Ascending aorta (tissue), 2 donors: ENCODE measurements at regions not wholly inside any gene's neighbourhood (a gene's known extent, or its start where the extent isn't known, plus 50 kb on each side); places are given as distances from the start of the nearest gene placed in this dataset.

ENCODE experiments used
- DNase-seq, 2 donors: peaks; one replicate each; pipeline ENCODE4 v3.0.0-alpha.2; 2019; ENCODE audit warnings: low spot score in 2 of 2
- H3K27ac ChIP-seq, 2 donors: fragments of 200-600 bp; sonication (generic); one replicate each; pipeline ENCODE4 v1.5.1; 2016 to 2017; ENCODE audit warnings: mild to moderate bottlenecking in 1 of 2
- H3K27me3 ChIP-seq: fragments of 200-600 bp; sonication (generic); one replicate; pipeline ENCODE4 v1.5.1; 2017
- H3K36me3 ChIP-seq, 2 donors: fragments of 200-600 bp; sonication (generic); one replicate each; pipeline ENCODE4 v1.5.1; 2016
- H3K4me1 ChIP-seq, 2 donors: fragments of 200-600 bp; sonication (generic); one replicate each; pipeline ENCODE4 v1.5.1; 2016 to 2017; ENCODE audit warnings: mild to moderate bottlenecking in 1 of 2
- H3K4me3 ChIP-seq, 2 donors: fragments of 200-600 bp; sonication (generic); one replicate each; pipeline ENCODE4 v1.5.1; 2016 to 2017; ENCODE audit warnings: mild to moderate bottlenecking in 1 of 2
- H3K9me3 ChIP-seq, 2 donors: fragments of 200-600 bp; sonication (generic); one replicate each; pipeline ENCODE4 v1.5.1; 2016
- CTCF ChIP-seq, 3 experiments: fragments of 200-600 bp in 2 of 3; fragments of 450-650 bp in 1 of 3; sonication (generic) in 2 of 3; IDR thresholded peaks; one replicate each; pipeline ENCODE4 v1.5.1; 2016 to 2019; ENCODE audit warnings: antibody characterized with exemption in 3 of 3, mild to moderate bottlenecking in 1 of 3, moderate library complexity in 1 of 3
- intact Hi-C: fragments of 100-400 bp; cut with DNase I; formaldehyde crosslinking; loops from one replicate; pipeline ENCODE4 v1.15.1; 2023

GRCh38 chr4:84279678-84280077 lies 219.4 kb downstream of the NKX6-1 start:
- Histone ChIP-seq H3K36me3 (no peaks in the 10 kb centered on the region), H3K4me3 (no peak overlapping the region), H3K4me1 (no peaks in the 10 kb centered on the region), H3K9me3 (no peaks in the 10 kb centered on the region), H3K27me3 (no peaks in the 10 kb centered on the region), H3K27ac (no peak overlapping the region)
- intact Hi-C loops: no loop called here
- no peak for DNase-seq
- no peak for TF ChIP-seq CTCF (IDR thresholded peaks at IDR 0.05)

GRCh38 chr4:84277923-84278322 lies 221.2 kb downstream of the NKX6-1 start:
- H3K36me3 ChIP-seq: no peaks in the 10 kb centered on the region
- no peaks in the 10 kb centered on the region for H3K27me3 ChIP-seq
- no peak overlapping the region for H3K4me3 ChIP-seq
- DNase-seq: no peak
- intact Hi-C loops: no loop called here
- no peaks in the 10 kb centered on the region for H3K9me3 ChIP-seq
- H3K27ac ChIP-seq: no peak overlapping the region
- no peak for TF ChIP-seq CTCF (IDR thresholded peaks at IDR 0.05)
- H3K4me1 ChIP-seq: no peaks in the 10 kb centered on the region

- Histone ChIP-seq H3K9me3 (no peaks in the 10 kb centered on the region), H3K36me3 (no peaks in the 10 kb centered on the region), H3K4me3 (no peak overlapping the region), H3K27ac (no peak overlapping the region), H3K27me3 (no peaks in the 10 kb centered on the region), H3K4me1 (no peaks in the 10 kb centered on the region)
- intact Hi-C loops: no loop called here
- TF ChIP-seq CTCF (IDR thresholded peaks at IDR 0.05): no peak
- DNase-seq: no peak
Observed at GRCh38 chr4:84276752-84277151, 222.3 kb downstream of the NKX6-1 start.

GRCh38 chr4:84269536-84270044 lies 229.5 kb downstream of the NKX6-1 start:
- H3K36me3 ChIP-seq: no peaks in the 10 kb centered on the region
- H3K27me3 ChIP-seq: no peaks in the 10 kb centered on the region
- no peak overlapping the region for H3K27ac ChIP-seq
- intact Hi-C loops: no loop called here
- TF ChIP-seq CTCF (IDR thresholded peaks at IDR 0.05): no peak
- H3K4me1 ChIP-seq: no peaks in the 10 kb centered on the region
- no peaks in the 10 kb centered on the region for H3K9me3 ChIP-seq
- DNase-seq: no peak
- no peak overlapping the region for H3K4me3 ChIP-seq

- Histone ChIP-seq H3K4me1 (no peaks in the 10 kb centered on the region), H3K27ac (no peak overlapping the region), H3K9me3 (peaks cover 11 to 12% of the 10 kb centered on the region in 2 donors), H3K4me3 (no peak overlapping the region), H3K27me3 (no peaks in the 10 kb centered on the region), H3K36me3 (no peaks in the 10 kb centered on the region)
- no peak for DNase-seq
- no peak for TF ChIP-seq CTCF (IDR thresholded peaks at IDR 0.05)
- intact Hi-C loops: no loop called here
Observed at GRCh38 chr4:84264652-84265051, 234.4 kb downstream of the NKX6-1 start.

- TF ChIP-seq CTCF (IDR thresholded peaks at IDR 0.05): no peak
- DNase-seq: no peak
- intact Hi-C loops: no loop called here
- Histone ChIP-seq H3K4me1 (no peaks in the 10 kb centered on the region), H3K27ac (no peak overlapping the region), H3K4me3 (no peak overlapping the region), H3K36me3 (no peaks in the 10 kb centered on the region), H3K9me3 (peaks cover 12 to 15% of the 10 kb centered on the region in 2 donors), H3K27me3 (no peaks in the 10 kb centered on the region)
Observed at GRCh38 chr4:84263415-84263814, 235.7 kb downstream of the NKX6-1 start.
